GM19023 (cell line): ENCODE measurements at regions not wholly inside any gene's neighbourhood (a gene's known extent, or its start where the extent isn't known, plus 50 kb on each side); places are given as distances from the start of the nearest gene placed in this dataset.

Experiments
- ATAC-seq: cut with Tn5 transposase; IDR thresholded peaks from one replicate; pipeline ENCODE4 v1.9.1; 2021; ENCODE audit warnings: mild to moderate bottlenecking, moderate library complexity; ENCODE audit not compliant: unreplicated experiment

- no peak for ATAC-seq
These were observed 365.6 kb downstream of the CDK5RAP2 start for GRCh38 chr9:120214332-120214731.

- peak; percentile 40 for ATAC-seq
These were observed 367.1 kb downstream of the CDK5RAP2 start for GRCh38 chr9:120212853-120213200.

GRCh38 chr9:120212153-120212852 is 367.7 kb downstream of the CDK5RAP2 start:
- peak; percentile 67 for ATAC-seq

GRCh38 chr9:120210274-120210673 is 369.7 kb downstream of the CDK5RAP2 start:
- ATAC-seq, result no peak

- no peak for ATAC-seq
These were observed 376.9 kb downstream of the CDK5RAP2 start for GRCh38 chr9:120202856-120203654.

- ATAC-seq, result no peak
These were observed 381.9 kb downstream of the CDK5RAP2 start for GRCh38 chr9:120198027-120198426.

GRCh38 chr9:120197605-120198004 is 382.4 kb downstream of the CDK5RAP2 start:
- ATAC-seq, result no peak

GRCh38 chr9:120191141-120191540 is 388.8 kb downstream of the CDK5RAP2 start:
- ATAC-seq, result no peak

- ATAC-seq, result no peak
These were observed 392.2 kb downstream of the CDK5RAP2 start for GRCh38 chr9:120187758-120188157.

GRCh38 chr9:120186276-120186675 is 393.7 kb downstream of the CDK5RAP2 start:
- no peak for ATAC-seq

- ATAC-seq, result no peak
These were observed 395.7 kb downstream of the CDK5RAP2 start for GRCh38 chr9:120184266-120184665.

GRCh38 chr9:120183615-120184014 is 396.4 kb downstream of the CDK5RAP2 start:
- ATAC-seq, result no peak

- ATAC-seq, result no peak
These were observed 398.0 kb downstream of the CDK5RAP2 start for GRCh38 chr9:120182011-120182410.

GRCh38 chr9:120177121-120177520 is 402.8 kb downstream of the CDK5RAP2 start:
- ATAC-seq, result no peak

GRCh38 chr9:120175031-120175430 is 404.9 kb downstream of the CDK5RAP2 start:
- ATAC-seq, result no peak

- ATAC-seq, result no peak
These were observed 418.2 kb downstream of the CDK5RAP2 start for GRCh38 chr9:120161776-120162175.

GRCh38 chr9:120158221-120158620 is 421.7 kb downstream of the CDK5RAP2 start:
- ATAC-seq, result no peak

GRCh38 chr9:120156376-120156775 is 423.6 kb downstream of the CDK5RAP2 start:
- no peak for ATAC-seq

- ATAC-seq, result no peak
These were observed 426.7 kb downstream of the CDK5RAP2 start for GRCh38 chr9:120153258-120153657.

GRCh38 chr9:120152295-120152694 is 427.7 kb downstream of the CDK5RAP2 start:
- ATAC-seq, result no peak

- ATAC-seq, result no peak
These were observed 428.2 kb downstream of the CDK5RAP2 start for GRCh38 chr9:120151806-120152205.

GRCh38 chr9:120151149-120151548 is 428.8 kb downstream of the CDK5RAP2 start:
- ATAC-seq, result no peak
